ENCODE measurements at regions not wholly inside any gene's neighbourhood (a gene's known extent, or its start where the extent isn't known, plus 50 kb on each side); places are given as distances from the start of the nearest gene placed in this dataset.

DNA sequence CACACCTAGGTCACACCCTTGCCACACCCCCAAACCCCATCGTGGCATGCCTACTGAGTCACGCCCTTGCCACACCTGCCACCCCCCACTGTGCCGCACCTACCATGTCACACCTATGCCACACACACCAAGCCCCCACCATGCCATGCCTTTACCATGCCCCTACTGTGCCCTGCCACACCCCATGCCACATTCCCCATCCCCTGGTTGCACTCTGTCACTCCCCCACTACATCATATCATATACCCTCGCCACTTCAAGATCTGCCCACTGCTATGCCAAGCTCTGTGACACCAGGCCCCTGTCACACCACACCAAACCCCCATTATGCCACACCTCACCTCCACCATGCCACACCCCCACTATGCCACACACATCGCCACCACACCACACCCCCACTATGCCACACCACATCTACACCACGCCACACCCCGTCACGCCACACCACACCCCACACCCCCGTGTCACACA, 101.2 kb downstream of the OLFM1 start:
- TF ChIP-seq, protein P1, sequence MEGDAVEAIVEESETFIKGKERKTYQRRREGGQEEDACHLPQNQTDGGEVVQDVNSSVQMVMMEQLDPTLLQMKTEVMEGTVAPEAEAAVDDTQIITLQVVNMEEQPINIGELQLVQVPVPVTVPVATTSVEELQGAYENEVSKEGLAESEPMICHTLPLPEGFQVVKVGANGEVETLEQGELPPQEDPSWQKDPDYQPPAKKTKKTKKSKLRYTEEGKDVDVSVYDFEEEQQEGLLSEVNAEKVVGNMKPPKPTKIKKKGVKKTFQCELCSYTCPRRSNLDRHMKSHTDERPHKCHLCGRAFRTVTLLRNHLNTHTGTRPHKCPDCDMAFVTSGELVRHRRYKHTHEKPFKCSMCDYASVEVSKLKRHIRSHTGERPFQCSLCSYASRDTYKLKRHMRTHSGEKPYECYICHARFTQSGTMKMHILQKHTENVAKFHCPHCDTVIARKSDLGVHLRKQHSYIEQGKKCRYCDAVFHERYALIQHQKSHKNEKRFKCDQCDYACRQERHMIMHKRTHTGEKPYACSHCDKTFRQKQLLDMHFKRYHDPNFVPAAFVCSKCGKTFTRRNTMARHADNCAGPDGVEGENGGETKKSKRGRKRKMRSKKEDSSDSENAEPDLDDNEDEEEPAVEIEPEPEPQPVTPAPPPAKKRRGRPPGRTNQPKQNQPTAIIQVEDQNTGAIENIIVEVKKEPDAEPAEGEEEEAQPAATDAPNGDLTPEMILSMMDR (IDR thresholded peaks at IDR 0.05; ENCODE audit: insufficient read depth, low read length): no peak
- TF ChIP-seq REST (IDR thresholded peaks at IDR 0.05; ENCODE audit: insufficient replicate concordance, low read depth): no peak
